ENCODE measurements at regions not wholly inside any gene's neighbourhood (a gene's known extent, or its start where the extent isn't known, plus 50 kb on each side); places are given as distances from the start of the nearest gene placed in this dataset.

DNA sequence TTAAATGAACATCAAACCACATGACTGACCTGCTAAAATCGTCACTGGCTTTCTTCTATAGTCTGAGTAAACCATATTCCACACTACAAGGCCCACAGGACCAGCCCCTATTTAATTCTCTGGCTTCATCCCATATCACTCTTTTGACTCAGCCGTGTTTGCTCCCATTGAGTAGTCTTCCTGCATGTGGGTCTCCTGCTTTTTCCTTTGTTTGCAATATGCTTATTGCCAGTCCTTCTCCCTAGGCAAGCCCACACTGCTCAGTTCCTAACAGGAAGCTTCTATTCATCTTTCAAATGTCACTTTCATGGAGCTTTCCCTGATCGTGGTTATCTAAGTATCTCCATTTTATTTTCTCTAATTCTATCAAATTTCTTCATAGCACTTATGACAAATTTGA lies 329.6 kb downstream of the RAPGEF2 start:
- TF ChIP-seq MAZ (IDR thresholded peaks at IDR 0.05; ENCODE audit: borderline replicate concordance, low read depth, low read length) (no peak), ZNF302 (CRISPR knock-in tag; IDR thresholded peaks at IDR 0.05) (no peak), CBX2 (IDR thresholded peaks at IDR 0.05; ENCODE audit: borderline replicate concordance, low read depth) (no peak), E2F6 (IDR thresholded peaks at IDR 0.05; ENCODE audit: borderline replicate concordance, low read depth) (no peak), SMC3 (IDR thresholded peaks at IDR 0.05) (no peak), KDM5A (IDR thresholded peaks at IDR 0.05) (no peak), EP300 (IDR thresholded peaks at IDR 0.05) (no peak), RFX5 (IDR thresholded peaks at IDR 0.05) (no peak), JUN (IDR thresholded peaks at IDR 0.05) (no peak), GATA3 (IDR thresholded peaks at IDR 0.05; ENCODE audit: borderline replicate concordance) (no peak), POLR2A (IDR thresholded peaks at IDR 0.05; ENCODE audit: low read length) (no peak)
